OCI-LY3 (cell line): ENCODE measurements at regions not wholly inside any gene's neighbourhood (a gene's known extent, or its start where the extent isn't known, plus 50 kb on each side); places are given as distances from the start of the nearest gene placed in this dataset.

ENCODE experiments used
- H2AFZ ChIP-seq: fragments of 200-600, 300-600 bp; shearing (Covaris generic); 2 replicates; pipeline ENCODE4 v1.6.0; 2014; ENCODE audit warnings: antibody characterized with exemption, low read depth, low read length
- H3K27ac ChIP-seq: fragments of 200-600, 300-600 bp; sonication (generic); 2 replicates; pipeline ENCODE4 v1.5.1; 2014; ENCODE audit warnings: mild to moderate bottlenecking, low read length, moderate library complexity, mixed read lengths
- H3K27me3 ChIP-seq: fragments of 200-600, 300-600 bp; sonication (generic); 2 replicates; pipeline ENCODE4 v1.6.1; 2014; ENCODE audit warnings: low read depth, low read length, mixed read lengths
- H3K36me3 ChIP-seq: fragments of 200-600, 300-600 bp; sonication (generic); replicated peaks from 2 replicates; pipeline ENCODE3; 2014; ENCODE audit warnings: low read depth, low read length, mixed read lengths
- H3K4me1 ChIP-seq: fragments of 300-600, 200-600 bp; sonication (generic); 2 replicates; pipeline ENCODE4 v1.6.1; 2014; ENCODE audit warnings: low read length, mixed read lengths
- H3K4me2 ChIP-seq: fragments of 200-600, 300-600 bp; sonication (generic); 2 replicates; pipeline ENCODE4 v1.6.1; 2014; ENCODE audit warnings: low read length, mixed read lengths
- H3K4me3 ChIP-seq: fragments of 300-600, 200-600 bp; sonication (generic); 2 replicates; pipeline ENCODE4 v1.5.1; 2014; ENCODE audit warnings: antibody characterized with exemption, mild to moderate bottlenecking, low read length, moderate library complexity
- H3K79me2 ChIP-seq: fragments of 300-600, 200-600 bp; shearing (Covaris generic); 2 replicates; pipeline ENCODE4 v1.6.1; 2014; ENCODE audit warnings: mild to moderate bottlenecking, low read length, mixed read lengths
- H3K9ac ChIP-seq: fragments of 300-600, 200-600 bp; shearing (Covaris generic); 2 replicates; pipeline ENCODE4 v1.6.0; 2014; ENCODE audit warnings: mild to moderate bottlenecking, low read length, moderate library complexity
- H3K9me3 ChIP-seq: fragments of 200-600, 300-600 bp; shearing (Covaris generic); 2 replicates; pipeline ENCODE4 v1.6.1; 2014; ENCODE audit warnings: low read length, mixed read lengths; ENCODE audit not compliant: insufficient read depth
- H4K20me1 ChIP-seq: fragments of 200-600, 300-600 bp; sonication (generic); 2 replicates; pipeline ENCODE4 v1.6.1; 2016; ENCODE audit warnings: low read length, mixed read lengths; ENCODE audit not compliant: insufficient read depth
- CTCF ChIP-seq: fragments of 200-600, 300-600 bp; sonication (generic); IDR thresholded peaks from 2 replicates; pipeline ENCODE4 v1.5.1; 2014; ENCODE audit warnings: antibody characterized with exemption, low read length, low read depth
- EZH2phosphoT487 ChIP-seq: fragments of 200-600 bp; shearing (Covaris generic); IDR thresholded peaks from 2 replicates; pipeline ENCODE4 v1.6.1; 2018; ENCODE audit warnings: antibody characterized with exemption, mixed run types, low read depth

- no peak overlapping the region for H3K4me3 ChIP-seq
- H3K79me2 ChIP-seq, result no peaks in the 10 kb centered on the region
- H3K9me3 ChIP-seq, result no peaks in the 10 kb centered on the region
- H3K27ac ChIP-seq, result no peak overlapping the region
- H3K36me3 ChIP-seq, result no peaks in the 10 kb centered on the region
- H3K4me2 ChIP-seq, result no peak overlapping the region
- H3K27me3 ChIP-seq, result peaks cover 10% of the 10 kb centered on the region
- TF ChIP-seq EZH2phosphoT487 (no peak), CTCF (no peak)
- no peak overlapping the region for H2AFZ ChIP-seq
- H4K20me1 ChIP-seq, result no peaks in the 10 kb centered on the region
- no peak overlapping the region for H3K9ac ChIP-seq
- no peaks in the 10 kb centered on the region for H3K4me1 ChIP-seq
Measured at GRCh38 chr7:131173145-131173890, 154.4 kb upstream of the MKLN1 start.

GRCh38 chr7:131174391-131174790, 153.3 kb upstream of the MKLN1 start:
- Histone ChIP-seq H4K20me1 (no peaks in the 10 kb centered on the region), H3K27ac (no peak overlapping the region), H3K4me2 (no peak overlapping the region), H3K4me3 (no peak overlapping the region), H3K36me3 (no peaks in the 10 kb centered on the region), H3K9ac (no peak overlapping the region), H3K4me1 (no peaks in the 10 kb centered on the region), H3K9me3 (no peaks in the 10 kb centered on the region), H2AFZ (no peak overlapping the region), H3K27me3 (peaks cover 10% of the 10 kb centered on the region), H3K79me2 (no peaks in the 10 kb centered on the region)
- TF ChIP-seq EZH2phosphoT487, result no peak
- no peak for TF ChIP-seq CTCF

- H3K4me2 ChIP-seq, result no peak overlapping the region
- TF ChIP-seq CTCF, result no peak
- no peak for TF ChIP-seq EZH2phosphoT487
- H3K9me3 ChIP-seq, result no peaks in the 10 kb centered on the region
- H4K20me1 ChIP-seq, result no peaks in the 10 kb centered on the region
- no peaks in the 10 kb centered on the region for H3K4me1 ChIP-seq
- H3K36me3 ChIP-seq, result no peaks in the 10 kb centered on the region
- H3K79me2 ChIP-seq, result no peaks in the 10 kb centered on the region
- H2AFZ ChIP-seq, result no peak overlapping the region
- H3K27ac ChIP-seq, result no peak overlapping the region
- peaks cover 8% of the 10 kb centered on the region for H3K27me3 ChIP-seq
- no peak overlapping the region for H3K4me3 ChIP-seq
- no peak overlapping the region for H3K9ac ChIP-seq
Measured at GRCh38 chr7:131174855-131175254, 152.8 kb upstream of the MKLN1 start.

- H2AFZ ChIP-seq, result no peak overlapping the region
- no peaks in the 10 kb centered on the region; the same call in 1 of the 2 replicates for H3K4me1 ChIP-seq
- H4K20me1 ChIP-seq, result no peaks in the 10 kb centered on the region
- no peaks in the 10 kb centered on the region for H3K79me2 ChIP-seq
- no peaks in the 10 kb centered on the region for H3K36me3 ChIP-seq
- no peak for TF ChIP-seq CTCF
- no peak for TF ChIP-seq EZH2phosphoT487
- no peak overlapping the region for H3K4me2 ChIP-seq
- H3K27ac ChIP-seq, result no peak overlapping the region
- H3K9me3 ChIP-seq, result no peaks in the 10 kb centered on the region
- H3K4me3 ChIP-seq, result no peak overlapping the region
- H3K27me3 ChIP-seq, result no peaks in the 10 kb centered on the region
- no peak overlapping the region for H3K9ac ChIP-seq
Measured at GRCh38 chr7:131182446-131183058, 145.1 kb upstream of the MKLN1 start.
